OCI-LY7 (cell line): ENCODE measurements at regions not wholly inside any gene's neighbourhood (a gene's known extent, or its start where the extent isn't known, plus 50 kb on each side); places are given as distances from the start of the nearest gene placed in this dataset.
A peak's percentile ranks its signal among the peaks of the same experiment; 100 is the strongest.

Source experiments
- BruUV-seq: library from RNA; stranded (reverse); fragments of 400-500 nt; replicated peaks from 2 replicates; lab custom pipeline; 2021; lab: Mats Ljungman, UMichigan
- CTCF ChIA-PET: fragments of 300-600 bp; sonication (Branson Sonifier 250); formaldehyde crosslinking; loops from one replicate; lab custom pipeline; 2022; ENCODE audit warnings: antibody characterized with exemption; ENCODE audit not compliant: unreplicated experiment; lab: Charles Lee
- POLR2A ChIA-PET: fragments of 300-600 bp; sonication (Branson Sonifier 250); formaldehyde crosslinking; loops from one replicate; lab custom pipeline; 2022; ENCODE audit warnings: antibody characterized with exemption; lab: Charles Lee
- DNase-seq: peaks from one replicate; pipeline ENCODE4 v3.0.0-alpha.2; 2015; ENCODE audit warnings: low spot score
- H2AFZ ChIP-seq: fragments of 200-600 bp; sonication (generic), shearing (Covaris generic); 2 replicates; pipeline ENCODE4 v1.6.1; 2014; ENCODE audit warnings: mild to moderate bottlenecking, antibody characterized with exemption, low read length, moderate library complexity
- H3K27ac ChIP-seq: fragments of 200-600 bp; sonication (generic); 2 replicates; pipeline ENCODE4 v1.5.1; 2014; ENCODE audit warnings: mixed run types, low read depth, mild to moderate bottlenecking, moderate library complexity, low read length, inconsistent platforms; ENCODE audit not compliant: poor library complexity, severe bottlenecking
- H3K36me3 ChIP-seq: fragments of 200-600 bp; sonication (generic); 2 replicates; pipeline ENCODE4 v1.6.1; 2014; ENCODE audit warnings: mild to moderate bottlenecking, antibody characterized with exemption, low read length, moderate library complexity, mixed read lengths; ENCODE audit not compliant: insufficient read depth
- H3K4me1 ChIP-seq: fragments of 200-600 bp; sonication (generic); 2 replicates; pipeline ENCODE4 v1.5.1; 2014; ENCODE audit warnings: mild to moderate bottlenecking, low read length; ENCODE audit not compliant: insufficient read depth, poor library complexity, severe bottlenecking
- H3K4me2 ChIP-seq: fragments of 200-600 bp; sonication (generic); 2 replicates; pipeline ENCODE4 v1.6.1; 2014; ENCODE audit warnings: mild to moderate bottlenecking, low read length
- H3K4me3 ChIP-seq: fragments of 200-600 bp; sonication (generic); 2 replicates; pipeline ENCODE4 v1.5.1; 2014; ENCODE audit warnings: mild to moderate bottlenecking, low read depth, low read length; ENCODE audit not compliant: poor library complexity, severe bottlenecking
- H3K79me2 ChIP-seq: fragments of 200-600 bp; sonication (generic); 2 replicates; pipeline ENCODE4 v1.6.1; 2016; ENCODE audit warnings: low read depth, mild to moderate bottlenecking, low read length, moderate library complexity, mixed read lengths; ENCODE audit not compliant: insufficient read depth
- H3K9me2 ChIP-seq: fragments of 200-600 bp; sonication (generic); 2 replicates; pipeline ENCODE4 v1.6.1; 2016; ENCODE audit warnings: mild to moderate bottlenecking, low read length, mixed read lengths; ENCODE audit not compliant: insufficient read depth
- H3K9me3 ChIP-seq: fragments of 200-600 bp; sonication (generic); 2 replicates; pipeline ENCODE4 v1.6.1; 2014; ENCODE audit warnings: mild to moderate bottlenecking, mixed run types, low read length, mixed read lengths
- H4K20me1 ChIP-seq: fragments of 200-600 bp; sonication (generic); 2 replicates; pipeline ENCODE4 v1.6.1; 2014; ENCODE audit warnings: mild to moderate bottlenecking, antibody characterized with exemption, low read length, moderate library complexity, mixed read lengths; ENCODE audit not compliant: insufficient read depth
- EZH2phosphoT487 ChIP-seq: fragments of 200-600 bp; sonication (generic); IDR thresholded peaks from 2 replicates; pipeline ENCODE4 v1.6.1; 2018; ENCODE audit warnings: low read depth, borderline replicate concordance, mild to moderate bottlenecking, mixed run types, antibody characterized with exemption, low read length, moderate library complexity, mixed read lengths
- intact Hi-C: fragments of 100-400 bp; cut with micrococcal nuclease; formaldehyde crosslinking; loops from one replicate; pipeline ENCODE4 v1.10.0; 2022; ENCODE audit not compliant: unreplicated experiment
- TF ChIP-seq, protein P1 (sequence below): fragments of 200-600 bp; sonication (generic); conservative IDR thresholded peaks from 2 replicates; pipeline ENCODE4 v1.5.1; 2014; ENCODE audit warnings: mild to moderate bottlenecking, antibody characterized with exemption, low read length, moderate library complexity, mixed read lengths

DNA sequence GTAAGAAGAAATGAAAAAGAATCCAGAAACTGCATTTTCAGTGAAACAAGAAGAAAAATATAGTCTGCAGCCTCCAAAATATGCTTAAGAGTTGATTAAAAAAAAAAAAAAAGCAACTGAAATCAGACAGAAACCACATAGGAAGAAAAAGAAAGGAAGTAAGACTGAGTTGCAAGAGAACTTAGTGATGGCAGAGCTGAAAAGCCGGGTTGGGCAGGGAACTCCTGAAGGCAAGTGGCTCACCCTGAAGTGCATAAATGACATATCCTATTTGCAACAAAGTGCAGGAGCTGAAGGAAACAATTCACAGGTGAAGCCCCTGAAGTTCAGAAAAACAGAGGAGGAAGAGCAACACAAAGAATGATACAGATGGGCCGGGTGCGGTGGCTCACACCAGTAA is 108.8 kb upstream of the SLC25A36 start:
- peak; percentile 73 for DNase-seq
- H3K4me3 ChIP-seq = peak overlapping the region; percentile 24
- no peaks in the 10 kb centered on the region for H3K79me2 ChIP-seq
- no peaks in the 10 kb centered on the region for H3K9me3 ChIP-seq
- peak overlapping the region; percentile 59 for H3K4me2 ChIP-seq
- BruUV-seq = no TSS peak
- TF ChIP-seq, protein P1, sequence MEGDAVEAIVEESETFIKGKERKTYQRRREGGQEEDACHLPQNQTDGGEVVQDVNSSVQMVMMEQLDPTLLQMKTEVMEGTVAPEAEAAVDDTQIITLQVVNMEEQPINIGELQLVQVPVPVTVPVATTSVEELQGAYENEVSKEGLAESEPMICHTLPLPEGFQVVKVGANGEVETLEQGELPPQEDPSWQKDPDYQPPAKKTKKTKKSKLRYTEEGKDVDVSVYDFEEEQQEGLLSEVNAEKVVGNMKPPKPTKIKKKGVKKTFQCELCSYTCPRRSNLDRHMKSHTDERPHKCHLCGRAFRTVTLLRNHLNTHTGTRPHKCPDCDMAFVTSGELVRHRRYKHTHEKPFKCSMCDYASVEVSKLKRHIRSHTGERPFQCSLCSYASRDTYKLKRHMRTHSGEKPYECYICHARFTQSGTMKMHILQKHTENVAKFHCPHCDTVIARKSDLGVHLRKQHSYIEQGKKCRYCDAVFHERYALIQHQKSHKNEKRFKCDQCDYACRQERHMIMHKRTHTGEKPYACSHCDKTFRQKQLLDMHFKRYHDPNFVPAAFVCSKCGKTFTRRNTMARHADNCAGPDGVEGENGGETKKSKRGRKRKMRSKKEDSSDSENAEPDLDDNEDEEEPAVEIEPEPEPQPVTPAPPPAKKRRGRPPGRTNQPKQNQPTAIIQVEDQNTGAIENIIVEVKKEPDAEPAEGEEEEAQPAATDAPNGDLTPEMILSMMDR = no peak
- H3K27ac ChIP-seq = peak overlapping the region; percentile 54
- H4K20me1 ChIP-seq = no peaks in the 10 kb centered on the region
- H3K36me3 ChIP-seq = no peaks in the 10 kb centered on the region
- intact Hi-C loops = no loop called here
- POLR2A ChIA-PET = interaction anchor here (0.6 to 5.8 kb wide), 12 partner anchors 10 to 273 kb away, joined by 3 to 29 read pairs (median 4); no protein-coding TSS in a partner anchor
- H3K4me1 ChIP-seq = peaks cover 34% of the 10 kb centered on the region
- H2AFZ ChIP-seq = peak overlapping the region; percentile 97
- no peaks in the 10 kb centered on the region for H3K9me2 ChIP-seq
- CTCF ChIA-PET = no interaction called here

DNA sequence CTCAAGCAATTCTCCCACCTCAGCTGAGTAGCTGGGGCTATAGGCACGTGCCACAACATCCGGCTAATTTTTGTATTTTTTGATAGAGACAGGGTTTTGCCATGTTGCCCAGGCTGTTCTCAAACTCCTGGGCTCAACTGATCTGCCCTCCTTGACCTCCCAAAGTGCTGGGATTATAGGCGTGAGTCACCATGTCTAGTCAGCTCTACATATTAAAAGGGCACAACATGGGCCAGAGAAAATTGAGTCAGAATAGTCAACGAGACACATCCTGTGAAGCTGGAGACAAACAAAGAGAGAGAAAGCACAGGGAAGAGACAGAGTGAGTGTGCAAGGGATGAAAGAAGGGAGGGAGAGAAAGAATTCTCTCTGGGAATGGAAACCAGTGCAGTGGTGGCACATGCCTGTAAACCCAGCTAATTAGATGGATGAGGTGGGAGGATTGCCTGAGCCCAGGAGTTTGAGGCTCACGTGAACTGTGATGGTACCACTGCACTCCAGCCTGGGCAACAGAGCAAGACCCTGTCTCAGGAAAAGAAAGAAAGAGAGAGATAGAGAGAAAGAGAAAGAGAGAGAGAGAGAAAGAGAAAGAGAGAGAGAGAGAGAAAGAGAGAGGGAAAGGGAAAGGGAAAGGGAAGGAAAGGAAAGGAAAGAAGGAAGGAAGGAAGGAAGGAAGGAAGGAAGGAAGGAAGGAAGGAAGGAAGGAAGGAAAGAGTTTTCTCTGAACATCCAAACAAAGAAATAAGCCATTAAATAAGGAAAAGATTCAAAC is 107.2 kb upstream of the SLC25A36 start:
- BruUV-seq = no TSS peak
- H3K9me2 ChIP-seq = no peaks in the 10 kb centered on the region
- intact Hi-C loops = no loop called here

More for the DNA sequence above, 107.2 kb upstream of the SLC25A36 start:
- Histone ChIP-seq H3K4me3 (no peak overlapping the region), H3K4me2 (peak overlapping the region; percentile 22; the same call in 1 of the 2 replicates), H2AFZ (peak overlapping the region; percentile 83), H4K20me1 (no peaks in the 10 kb centered on the region), H3K4me1 (peaks cover 34% of the 10 kb centered on the region), H3K27ac (no peak overlapping the region), H3K79me2 (no peaks in the 10 kb centered on the region), H3K36me3 (no peaks in the 10 kb centered on the region), H3K9me3 (no peaks in the 10 kb centered on the region)
- CTCF ChIA-PET = interaction anchor here (0.9 to 1.1 kb wide), 2 partner anchors 11 to 52 kb away, joined by 3 read pairs; no protein-coding TSS in a partner anchor
- POLR2A ChIA-PET = interaction anchor here (0.5 to 5.8 kb wide), 14 partner anchors 9 to 608 kb away, joined by 3 to 29 read pairs (median 5); no protein-coding TSS in a partner anchor
- no peak for DNase-seq
- no peak for TF ChIP-seq EZH2phosphoT487
- TF ChIP-seq, protein P1 = no peak
